RWPE1 (cell line): ENCODE measurements at regions not wholly inside any gene's neighbourhood (a gene's known extent, or its start where the extent isn't known, plus 50 kb on each side); places are given as distances from the start of the nearest gene placed in this dataset.

ENCODE experiments used
- CTCF ChIA-PET: fragments of 350-600 bp; sonication (Branson Sonifier 250); formaldehyde crosslinking; extraction: SDS; loops from one replicate; lab custom pipeline; 2021; lab: Yijun Ruan, JAX
- POLR2A ChIA-PET: fragments of 400-600 bp; formaldehyde crosslinking; extraction: SDS; loops from one replicate; lab custom pipeline; 2020; ENCODE audit warnings: antibody characterized with exemption; ENCODE audit not compliant: low non-redundant PET; lab: Yijun Ruan, JAX
- DNase-seq: peaks from one replicate; pipeline ENCODE4 v3.0.0; 2012; ENCODE audit warnings: low spot score
- H3K27ac ChIP-seq: fragments of 450-650 bp; 2 replicates; pipeline ENCODE4 v1.5.1; 2017
- TF ChIP-seq, protein P1 (sequence below): fragments of 450-650 bp; conservative IDR thresholded peaks from 2 replicates; pipeline ENCODE4 v1.5.1; 2017; ENCODE audit warnings: low read depth, mild to moderate bottlenecking

DNA sequence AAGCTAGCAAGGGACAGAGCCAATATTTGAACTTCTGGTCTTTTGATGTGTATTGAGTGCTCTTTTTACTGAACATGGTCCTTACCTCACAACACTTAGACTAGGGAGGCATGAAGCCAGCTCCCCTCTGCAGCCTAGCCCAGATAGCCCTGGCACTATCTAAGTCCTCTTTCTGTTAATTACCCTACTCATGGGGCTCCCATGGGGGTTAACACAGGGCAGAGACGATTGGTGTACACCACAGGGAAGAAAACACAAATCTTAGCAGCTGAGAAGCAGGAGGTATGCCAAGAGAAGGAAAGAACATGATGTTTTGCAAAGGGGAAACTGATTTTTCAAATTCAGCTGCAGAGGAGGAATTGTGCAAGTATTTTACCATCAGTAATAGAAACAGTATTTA lies 383.8 kb downstream of the TMEM232 start:
- DNase-seq: no peak
- no peak overlapping the region for H3K27ac ChIP-seq
- ChIA-PET POLR2A (no interaction called here), CTCF (interaction anchor here (0.7 kb wide), 1 partner anchor 53 kb away, joined by 3 read pairs; no protein-coding TSS in a partner anchor)
- TF ChIP-seq, protein P1, sequence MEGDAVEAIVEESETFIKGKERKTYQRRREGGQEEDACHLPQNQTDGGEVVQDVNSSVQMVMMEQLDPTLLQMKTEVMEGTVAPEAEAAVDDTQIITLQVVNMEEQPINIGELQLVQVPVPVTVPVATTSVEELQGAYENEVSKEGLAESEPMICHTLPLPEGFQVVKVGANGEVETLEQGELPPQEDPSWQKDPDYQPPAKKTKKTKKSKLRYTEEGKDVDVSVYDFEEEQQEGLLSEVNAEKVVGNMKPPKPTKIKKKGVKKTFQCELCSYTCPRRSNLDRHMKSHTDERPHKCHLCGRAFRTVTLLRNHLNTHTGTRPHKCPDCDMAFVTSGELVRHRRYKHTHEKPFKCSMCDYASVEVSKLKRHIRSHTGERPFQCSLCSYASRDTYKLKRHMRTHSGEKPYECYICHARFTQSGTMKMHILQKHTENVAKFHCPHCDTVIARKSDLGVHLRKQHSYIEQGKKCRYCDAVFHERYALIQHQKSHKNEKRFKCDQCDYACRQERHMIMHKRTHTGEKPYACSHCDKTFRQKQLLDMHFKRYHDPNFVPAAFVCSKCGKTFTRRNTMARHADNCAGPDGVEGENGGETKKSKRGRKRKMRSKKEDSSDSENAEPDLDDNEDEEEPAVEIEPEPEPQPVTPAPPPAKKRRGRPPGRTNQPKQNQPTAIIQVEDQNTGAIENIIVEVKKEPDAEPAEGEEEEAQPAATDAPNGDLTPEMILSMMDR: no peak

DNA sequence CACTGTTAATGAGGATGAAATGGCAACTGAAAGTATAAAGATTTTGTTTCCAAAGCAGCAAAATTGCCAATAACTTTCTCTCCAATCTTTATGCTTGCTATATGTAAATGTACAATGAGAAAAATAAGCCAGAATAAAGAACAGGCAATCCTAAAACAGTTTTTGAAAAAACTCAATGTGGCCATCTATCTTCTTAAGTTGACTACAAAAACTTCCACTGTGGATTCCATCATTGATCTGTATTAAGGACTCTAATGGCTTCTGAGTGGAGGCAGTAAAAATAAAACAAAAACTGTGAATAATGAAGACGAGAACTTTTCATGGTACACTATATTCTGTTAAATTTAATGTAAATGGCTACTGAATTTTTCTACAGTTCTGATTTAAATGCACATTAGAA lies 382.9 kb downstream of the TMEM232 start:
- CTCF ChIA-PET: no interaction called here
- TF ChIP-seq, protein P1: no peak
- no peak for DNase-seq
- POLR2A ChIA-PET: no interaction called here
- no peak overlapping the region for H3K27ac ChIP-seq

DNA sequence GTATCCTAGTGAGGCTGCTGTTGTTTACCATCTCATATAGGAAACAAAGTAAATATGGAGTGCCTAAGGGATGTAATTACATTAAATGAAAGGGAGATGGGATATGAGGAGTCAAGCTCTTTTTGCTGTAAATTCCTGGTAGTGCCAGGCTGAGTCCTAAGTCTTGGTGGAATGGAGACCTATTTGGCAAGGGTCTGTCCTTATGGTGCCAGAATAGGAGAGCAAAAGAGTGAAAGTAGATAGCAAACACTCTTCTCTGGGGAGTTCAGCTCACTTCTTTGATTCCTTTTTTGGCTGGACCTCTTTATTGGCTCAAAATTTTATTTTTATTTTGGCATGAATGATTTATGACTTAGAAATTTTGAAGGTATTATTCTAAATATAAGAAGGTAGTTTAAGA lies 380.8 kb downstream of the TMEM232 start:
- TF ChIP-seq, protein P1: no peak
- ChIA-PET POLR2A (no interaction called here), CTCF (no interaction called here)
- DNase-seq: no peak
- H3K27ac ChIP-seq: no peak overlapping the region

DNA sequence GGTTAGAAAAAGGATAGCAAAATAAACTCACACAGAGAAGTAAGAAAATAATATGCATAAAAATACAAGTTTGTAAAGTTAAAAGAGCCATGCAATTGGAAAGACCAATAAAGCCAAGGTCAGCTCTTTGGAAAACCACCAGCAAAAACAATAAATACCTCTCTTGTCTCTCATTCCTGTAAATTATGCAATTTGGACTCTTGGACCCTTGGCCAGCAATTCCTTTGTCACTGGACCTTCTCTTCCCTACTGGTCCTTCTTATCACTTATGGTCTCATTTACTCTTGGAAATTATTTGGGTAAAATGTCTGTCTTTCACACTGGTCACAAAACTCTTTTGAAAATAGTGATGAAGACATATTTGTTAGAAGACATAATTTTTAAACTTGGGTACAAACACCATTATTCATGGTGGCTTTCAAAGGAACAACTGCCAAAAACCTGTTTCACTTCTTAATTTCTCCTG lies 379.5 kb downstream of the TMEM232 start:
- ChIA-PET POLR2A (no interaction called here), CTCF (no interaction called here)
- DNase-seq: no peak
- H3K27ac ChIP-seq: no peak overlapping the region
- TF ChIP-seq, protein P1: no peak

DNA sequence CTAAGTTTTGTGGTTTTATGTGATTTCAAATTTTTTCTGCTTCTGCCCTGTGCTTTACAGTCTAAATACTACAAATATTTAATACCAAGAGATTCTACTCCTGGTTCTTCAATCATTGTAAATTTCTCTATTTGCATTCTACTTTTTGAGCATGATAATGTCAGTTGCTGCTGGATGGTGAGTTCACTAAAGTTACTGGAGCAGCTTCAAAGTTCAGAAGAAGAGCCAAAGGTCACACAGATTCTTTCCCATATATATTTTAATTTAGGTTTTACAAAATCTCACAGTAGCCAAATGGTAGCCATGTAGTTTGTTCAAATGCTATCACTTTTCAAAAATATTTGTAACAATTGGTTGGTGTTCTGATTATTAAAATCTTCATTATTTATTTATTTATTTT lies 378.7 kb downstream of the TMEM232 start:
- DNase-seq: no peak
- H3K27ac ChIP-seq: no peak overlapping the region
- POLR2A ChIA-PET: no interaction called here
- TF ChIP-seq, protein P1: no peak
- CTCF ChIA-PET: interaction anchor here (0.6 kb wide), 1 partner anchor 153 kb away, joined by 3 read pairs; no protein-coding TSS in a partner anchor

DNA sequence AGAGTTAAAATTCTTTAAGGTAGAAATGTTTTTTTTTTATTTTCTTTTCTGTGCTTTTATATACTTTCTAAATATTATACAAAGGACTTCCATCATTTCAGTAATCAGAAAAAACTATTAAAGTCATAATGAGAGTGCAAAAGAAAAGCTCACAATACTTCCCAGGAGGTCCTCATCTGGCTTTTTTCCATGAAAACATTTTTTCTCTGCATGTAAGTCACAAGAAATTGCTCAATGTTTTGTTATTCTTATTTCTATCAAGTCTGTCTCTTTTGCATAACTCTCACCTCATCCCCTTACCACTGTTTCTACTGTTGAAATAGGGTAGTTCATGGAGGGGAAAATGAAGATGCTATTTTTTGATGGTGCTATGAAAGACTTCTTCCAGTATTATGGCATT lies 375.0 kb downstream of the TMEM232 start:
- POLR2A ChIA-PET: no interaction called here
- no peak for DNase-seq
- CTCF ChIA-PET: no interaction called here
- H3K27ac ChIP-seq: no peak overlapping the region
- TF ChIP-seq, protein P1: no peak
